ENCODE measurements at regions not wholly inside any gene's neighbourhood (a gene's known extent, or its start where the extent isn't known, plus 50 kb on each side); places are given as distances from the start of the nearest gene placed in this dataset.

GRCh38 chr20:50271176-50271575, 80.5 kb downstream of the CEBPB start:
- ChIA-PET CTCF (interaction anchor here (0.7 to 2.1 kb wide), 10 partner anchors 11 to 193 kb away, joined by 3 to 8 read pairs (median 4); partner anchors contain the start of gene CEBPB), POLR2A (interaction anchor here (0.6 to 1.4 kb wide), 4 partner anchors 11 to 91 kb away, joined by 3 to 8 read pairs (median 4); partner anchors contain the start of gene CEBPB)
- H3K4me1 ChIP-seq (ENCODE audit: control extremely low read depth in 1 of 4, control insufficient read depth in 4 of 4, insufficient read depth in 4 of 4, low read length in 3 of 4), result peaks cover 15 to 71% (median 63%) of the 10 kb centered on the region in 4 experiments
- H3K27me3 ChIP-seq (replicated peaks in 2 of 5; ENCODE audit: control insufficient read depth in 4 of 5, insufficient read depth in 5 of 5, low read length in 4 of 5), result no peaks in the 10 kb centered on the region
- 70% methylated on average over 2 of the region's 7 CpGs for WGBS (ENCODE audit: insufficient coverage)
- peak in 2 of 3 donors; percentile 47 to 60 for DNase-seq
- no peak overlapping the region for H3K27ac ChIP-seq (ENCODE audit: insufficient read depth in 1 of 2, low read depth in 1 of 2, low read length in 2 of 2, poor library complexity in 1 of 2, severe bottlenecking in 2 of 2)
- H3K4me3 ChIP-seq (ENCODE audit: control insufficient read depth in 1 of 7, extremely low read depth in 1 of 7, insufficient read depth in 4 of 7, low read depth in 2 of 7, low read length in 6 of 7), result peak overlapping the region in 2 of 7 experiments; percentile 1 to 61
- no peaks in the 10 kb centered on the region for H3K9me3 ChIP-seq (ENCODE audit: control extremely low read depth in 1 of 5, control insufficient read depth in 4 of 5, insufficient read depth in 2 of 5, low read depth in 1 of 5, low read length in 4 of 5)
- H3K36me3 ChIP-seq (ENCODE audit: control insufficient read depth in 4 of 4, insufficient read depth in 4 of 4, low read length in 3 of 4), result no peaks in the 10 kb centered on the region

- 63% methylated on average over 7 of the region's 7 CpGs for WGBS (ENCODE audit: insufficient coverage)
- POLR2A ChIA-PET, result interaction anchor here (0.6 kb wide), 1 partner anchor 91 kb away, joined by 3 read pairs; no protein-coding TSS in a partner anchor
- no peak overlapping the region for H3K27ac ChIP-seq (ENCODE audit: insufficient read depth in 1 of 2, low read depth in 1 of 2, low read length in 2 of 2, poor library complexity in 1 of 2, severe bottlenecking in 2 of 2)
Observed at GRCh38 chr20:50271612-50272011, 81.0 kb downstream of the CEBPB start.

GRCh38 chr20:50272030-50272723, 81.5 kb downstream of the CEBPB start:
- no peaks in the 10 kb centered on the region for H3K36me3 ChIP-seq (ENCODE audit: control insufficient read depth in 4 of 4, insufficient read depth in 4 of 4, low read length in 3 of 4)
- POLR2A ChIA-PET, result interaction anchor here (1.5 kb wide), 1 partner anchor 24 kb away, joined by 3 read pairs; no protein-coding TSS in a partner anchor
- H3K27me3 ChIP-seq (replicated peaks in 2 of 5; ENCODE audit: control insufficient read depth in 4 of 5, insufficient read depth in 5 of 5, low read length in 4 of 5), result no peaks in the 10 kb centered on the region
- CTCF ChIA-PET, result interaction anchor here (0.9 to 2.1 kb wide), 8 partner anchors 10 to 307 kb away, joined by 3 to 7 read pairs (median 4); partner anchors contain the start of gene CEBPB
- no peak overlapping the region for H3K27ac ChIP-seq (ENCODE audit: insufficient read depth in 1 of 2, low read depth in 1 of 2, low read length in 2 of 2, poor library complexity in 1 of 2, severe bottlenecking in 2 of 2)
- 8% methylated on average over 3 of the region's 8 CpGs for WGBS (ENCODE audit: insufficient coverage)
- H3K9me3 ChIP-seq (ENCODE audit: control extremely low read depth in 1 of 5, control insufficient read depth in 4 of 5, insufficient read depth in 2 of 5, low read depth in 1 of 5, low read length in 4 of 5), result no peaks in the 10 kb centered on the region
- peaks cover 15 to 77% (median 63%) of the 10 kb centered on the region in 4 experiments for H3K4me1 ChIP-seq (ENCODE audit: control extremely low read depth in 1 of 4, control insufficient read depth in 4 of 4, insufficient read depth in 4 of 4, low read length in 3 of 4)
- H3K4me3 ChIP-seq (ENCODE audit: control insufficient read depth in 1 of 7, extremely low read depth in 1 of 7, insufficient read depth in 4 of 7, low read depth in 2 of 7, low read length in 6 of 7), result no peak overlapping the region
- DNase-seq, result no peak

More at GRCh38 chr20:50271612-50272011, 81.0 kb downstream of the CEBPB start:
- peak overlapping the region in 1 of 7 experiments; percentile 1 for H3K4me3 ChIP-seq (ENCODE audit: control insufficient read depth in 1 of 7, extremely low read depth in 1 of 7, insufficient read depth in 4 of 7, low read depth in 2 of 7, low read length in 6 of 7)
- peaks cover 15 to 75% (median 66%) of the 10 kb centered on the region in 4 experiments for H3K4me1 ChIP-seq (ENCODE audit: control extremely low read depth in 1 of 4, control insufficient read depth in 4 of 4, insufficient read depth in 4 of 4, low read length in 3 of 4)
- H3K27me3 ChIP-seq (replicated peaks in 2 of 5; ENCODE audit: control insufficient read depth in 4 of 5, insufficient read depth in 5 of 5, low read length in 4 of 5), result no peaks in the 10 kb centered on the region
- CTCF ChIA-PET, result interaction anchor here (0.7 to 2.1 kb wide), 9 partner anchors 10 to 192 kb away, joined by 3 to 7 read pairs (median 3); partner anchors contain the start of gene CEBPB
- no peak for DNase-seq
- H3K9me3 ChIP-seq (ENCODE audit: control extremely low read depth in 1 of 5, control insufficient read depth in 4 of 5, insufficient read depth in 2 of 5, low read depth in 1 of 5, low read length in 4 of 5), result no peaks in the 10 kb centered on the region
- H3K36me3 ChIP-seq (ENCODE audit: control insufficient read depth in 4 of 4, insufficient read depth in 4 of 4, low read length in 3 of 4), result no peaks in the 10 kb centered on the region

GRCh38 chr20:50272724-50273446, 82.3 kb downstream of the CEBPB start:
- Histone ChIP-seq H3K4me3 (ENCODE audit: control insufficient read depth in 1 of 7, extremely low read depth in 1 of 7, insufficient read depth in 4 of 7, low read depth in 2 of 7, low read length in 6 of 7) (no peak overlapping the region), H3K9me3 (ENCODE audit: control extremely low read depth in 1 of 5, control insufficient read depth in 4 of 5, insufficient read depth in 2 of 5, low read depth in 1 of 5, low read length in 4 of 5) (no peaks in the 10 kb centered on the region), H3K27me3 (replicated peaks in 2 of 5; ENCODE audit: control insufficient read depth in 4 of 5, insufficient read depth in 5 of 5, low read length in 4 of 5) (no peaks in the 10 kb centered on the region), H3K4me1 (ENCODE audit: control extremely low read depth in 1 of 4, control insufficient read depth in 4 of 4, insufficient read depth in 4 of 4, low read length in 3 of 4) (peaks cover 15 to 82% (median 62%) of the 10 kb centered on the region in 4 experiments), H3K27ac (ENCODE audit: insufficient read depth in 1 of 2, low read depth in 1 of 2, low read length in 2 of 2, poor library complexity in 1 of 2, severe bottlenecking in 2 of 2) (no peak overlapping the region), H3K36me3 (ENCODE audit: control insufficient read depth in 4 of 4, insufficient read depth in 4 of 4, low read length in 3 of 4) (no peaks in the 10 kb centered on the region)
- DNase-seq, result no peak
- WGBS (ENCODE audit: insufficient coverage), result 60% methylated on average over 4 of the region's 6 CpGs
- CTCF ChIA-PET, result interaction anchor here (0.9 to 2.2 kb wide), 9 partner anchors 14 to 306 kb away, joined by 3 to 7 read pairs (median 3); no protein-coding TSS in a partner anchor
- POLR2A ChIA-PET, result interaction anchor here (0.5 to 1.5 kb wide), 2 partner anchors 24 to 481 kb away, joined by 3 to 7 read pairs; no protein-coding TSS in a partner anchor

- POLR2A ChIA-PET, result interaction anchor here (0.5 to 0.6 kb wide), 3 partner anchors 10 to 482 kb away, joined by 3 to 7 read pairs (median 3); no protein-coding TSS in a partner anchor
- 82% methylated on average over 11 of the region's 19 CpGs for WGBS (ENCODE audit: insufficient coverage)
- Histone ChIP-seq H3K27me3 (replicated peaks in 2 of 5; ENCODE audit: control insufficient read depth in 4 of 5, insufficient read depth in 5 of 5, low read length in 4 of 5) (no peaks in the 10 kb centered on the region), H3K36me3 (ENCODE audit: control insufficient read depth in 4 of 4, insufficient read depth in 4 of 4, low read length in 3 of 4) (no peaks in the 10 kb centered on the region), H3K4me3 (ENCODE audit: control insufficient read depth in 1 of 7, extremely low read depth in 1 of 7, insufficient read depth in 4 of 7, low read depth in 2 of 7, low read length in 6 of 7) (no peak overlapping the region), H3K4me1 (ENCODE audit: control extremely low read depth in 1 of 4, control insufficient read depth in 4 of 4, insufficient read depth in 4 of 4, low read length in 3 of 4) (peaks cover 15 to 89% (median 62%) of the 10 kb centered on the region in 4 experiments), H3K27ac (ENCODE audit: insufficient read depth in 1 of 2, low read depth in 1 of 2, low read length in 2 of 2, poor library complexity in 1 of 2, severe bottlenecking in 2 of 2) (no peak overlapping the region), H3K9me3 (ENCODE audit: control extremely low read depth in 1 of 5, control insufficient read depth in 4 of 5, insufficient read depth in 2 of 5, low read depth in 1 of 5, low read length in 4 of 5) (no peaks in the 10 kb centered on the region)
- CTCF ChIA-PET, result interaction anchor here (0.7 to 2.2 kb wide), 7 partner anchors 14 to 307 kb away, joined by 3 to 7 read pairs (median 3); no protein-coding TSS in a partner anchor
- DNase-seq, result no peak
Observed at GRCh38 chr20:50273601-50274491, 83.2 kb downstream of the CEBPB start.

Data from common myeloid progenitor, CD34-positive (primary cell).